OCI-LY7 (cell line): ENCODE measurements at regions not wholly inside any gene's neighbourhood (a gene's known extent, or its start where the extent isn't known, plus 50 kb on each side); places are given as distances from the start of the nearest gene placed in this dataset.
"Not testable (repeated sequence)": the region's sequence is repeated elsewhere in the genome, so short reads cannot be mapped to it uniquely, and the experiment has no call there.

Experiments
- BruUV-seq: library from RNA; stranded (reverse); fragments of 400-500 nt; replicated peaks from 2 replicates; lab custom pipeline; 2021; lab: Mats Ljungman, UMichigan
- CTCF ChIA-PET: fragments of 300-600 bp; sonication (Branson Sonifier 250); formaldehyde crosslinking; loops from one replicate; lab custom pipeline; 2022; ENCODE audit warnings: antibody characterized with exemption; ENCODE audit not compliant: unreplicated experiment; lab: Charles Lee
- POLR2A ChIA-PET: fragments of 300-600 bp; sonication (Branson Sonifier 250); formaldehyde crosslinking; loops from one replicate; lab custom pipeline; 2022; ENCODE audit warnings: antibody characterized with exemption; lab: Charles Lee
- DNase-seq: peaks from one replicate; pipeline ENCODE4 v3.0.0-alpha.2; 2015; ENCODE audit warnings: low spot score
- H2AFZ ChIP-seq: fragments of 200-600 bp; sonication (generic), shearing (Covaris generic); 2 replicates; pipeline ENCODE4 v1.6.1; 2014; ENCODE audit warnings: mild to moderate bottlenecking, antibody characterized with exemption, low read length, moderate library complexity
- H3K27ac ChIP-seq: fragments of 200-600 bp; sonication (generic); 2 replicates; pipeline ENCODE4 v1.5.1; 2014; ENCODE audit warnings: mixed run types, low read depth, mild to moderate bottlenecking, moderate library complexity, low read length, inconsistent platforms; ENCODE audit not compliant: poor library complexity, severe bottlenecking
- H3K36me3 ChIP-seq: fragments of 200-600 bp; sonication (generic); 2 replicates; pipeline ENCODE4 v1.6.1; 2014; ENCODE audit warnings: mild to moderate bottlenecking, antibody characterized with exemption, low read length, moderate library complexity, mixed read lengths; ENCODE audit not compliant: insufficient read depth
- H3K4me1 ChIP-seq: fragments of 200-600 bp; sonication (generic); 2 replicates; pipeline ENCODE4 v1.5.1; 2014; ENCODE audit warnings: mild to moderate bottlenecking, low read length; ENCODE audit not compliant: insufficient read depth, poor library complexity, severe bottlenecking
- H3K4me2 ChIP-seq: fragments of 200-600 bp; sonication (generic); 2 replicates; pipeline ENCODE4 v1.6.1; 2014; ENCODE audit warnings: mild to moderate bottlenecking, low read length
- H3K4me3 ChIP-seq: fragments of 200-600 bp; sonication (generic); 2 replicates; pipeline ENCODE4 v1.5.1; 2014; ENCODE audit warnings: mild to moderate bottlenecking, low read depth, low read length; ENCODE audit not compliant: poor library complexity, severe bottlenecking
- H3K79me2 ChIP-seq: fragments of 200-600 bp; sonication (generic); 2 replicates; pipeline ENCODE4 v1.6.1; 2016; ENCODE audit warnings: low read depth, mild to moderate bottlenecking, low read length, moderate library complexity, mixed read lengths; ENCODE audit not compliant: insufficient read depth
- H3K9me2 ChIP-seq: fragments of 200-600 bp; sonication (generic); 2 replicates; pipeline ENCODE4 v1.6.1; 2016; ENCODE audit warnings: mild to moderate bottlenecking, low read length, mixed read lengths; ENCODE audit not compliant: insufficient read depth
- H3K9me3 ChIP-seq: fragments of 200-600 bp; sonication (generic); 2 replicates; pipeline ENCODE4 v1.6.1; 2014; ENCODE audit warnings: mild to moderate bottlenecking, mixed run types, low read length, mixed read lengths
- H4K20me1 ChIP-seq: fragments of 200-600 bp; sonication (generic); 2 replicates; pipeline ENCODE4 v1.6.1; 2014; ENCODE audit warnings: mild to moderate bottlenecking, antibody characterized with exemption, low read length, moderate library complexity, mixed read lengths; ENCODE audit not compliant: insufficient read depth
- EZH2phosphoT487 ChIP-seq: fragments of 200-600 bp; sonication (generic); IDR thresholded peaks from 2 replicates; pipeline ENCODE4 v1.6.1; 2018; ENCODE audit warnings: low read depth, borderline replicate concordance, mild to moderate bottlenecking, mixed run types, antibody characterized with exemption, low read length, moderate library complexity, mixed read lengths
- intact Hi-C: fragments of 100-400 bp; cut with micrococcal nuclease; formaldehyde crosslinking; loops from one replicate; pipeline ENCODE4 v1.10.0; 2022; ENCODE audit not compliant: unreplicated experiment
- TF ChIP-seq, protein P1 (sequence below): fragments of 200-600 bp; sonication (generic); conservative IDR thresholded peaks from 2 replicates; pipeline ENCODE4 v1.5.1; 2014; ENCODE audit warnings: mild to moderate bottlenecking, antibody characterized with exemption, low read length, moderate library complexity, mixed read lengths

GRCh38 chr9:75685062-75685461, 205.4 kb upstream of the PCSK5 start:
- Histone ChIP-seq H2AFZ (no peak overlapping the region), H3K4me1 (peaks cover 28% of the 10 kb centered on the region), H3K9me3 (peaks cover 13% of the 10 kb centered on the region; the same call in 1 of the 2 replicates), H3K4me2 (no peak overlapping the region), H4K20me1 (no peaks in the 10 kb centered on the region), H3K79me2 (no peaks in the 10 kb centered on the region), H3K9me2 (no peaks in the 10 kb centered on the region), H3K27ac (no peak overlapping the region), H3K36me3 (no peaks in the 10 kb centered on the region), H3K4me3 (no peak overlapping the region)
- TF ChIP-seq, protein P1, sequence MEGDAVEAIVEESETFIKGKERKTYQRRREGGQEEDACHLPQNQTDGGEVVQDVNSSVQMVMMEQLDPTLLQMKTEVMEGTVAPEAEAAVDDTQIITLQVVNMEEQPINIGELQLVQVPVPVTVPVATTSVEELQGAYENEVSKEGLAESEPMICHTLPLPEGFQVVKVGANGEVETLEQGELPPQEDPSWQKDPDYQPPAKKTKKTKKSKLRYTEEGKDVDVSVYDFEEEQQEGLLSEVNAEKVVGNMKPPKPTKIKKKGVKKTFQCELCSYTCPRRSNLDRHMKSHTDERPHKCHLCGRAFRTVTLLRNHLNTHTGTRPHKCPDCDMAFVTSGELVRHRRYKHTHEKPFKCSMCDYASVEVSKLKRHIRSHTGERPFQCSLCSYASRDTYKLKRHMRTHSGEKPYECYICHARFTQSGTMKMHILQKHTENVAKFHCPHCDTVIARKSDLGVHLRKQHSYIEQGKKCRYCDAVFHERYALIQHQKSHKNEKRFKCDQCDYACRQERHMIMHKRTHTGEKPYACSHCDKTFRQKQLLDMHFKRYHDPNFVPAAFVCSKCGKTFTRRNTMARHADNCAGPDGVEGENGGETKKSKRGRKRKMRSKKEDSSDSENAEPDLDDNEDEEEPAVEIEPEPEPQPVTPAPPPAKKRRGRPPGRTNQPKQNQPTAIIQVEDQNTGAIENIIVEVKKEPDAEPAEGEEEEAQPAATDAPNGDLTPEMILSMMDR: no peak
- TF ChIP-seq EZH2phosphoT487: no peak
- no peak for DNase-seq
- intact Hi-C loops: no loop called here
- ChIA-PET POLR2A (interaction anchor here (0.8 kb wide), 1 partner anchor 8 kb away, joined by 4 read pairs; no protein-coding TSS in a partner anchor), CTCF (no interaction called here)
- no TSS peak for BruUV-seq

DNA sequence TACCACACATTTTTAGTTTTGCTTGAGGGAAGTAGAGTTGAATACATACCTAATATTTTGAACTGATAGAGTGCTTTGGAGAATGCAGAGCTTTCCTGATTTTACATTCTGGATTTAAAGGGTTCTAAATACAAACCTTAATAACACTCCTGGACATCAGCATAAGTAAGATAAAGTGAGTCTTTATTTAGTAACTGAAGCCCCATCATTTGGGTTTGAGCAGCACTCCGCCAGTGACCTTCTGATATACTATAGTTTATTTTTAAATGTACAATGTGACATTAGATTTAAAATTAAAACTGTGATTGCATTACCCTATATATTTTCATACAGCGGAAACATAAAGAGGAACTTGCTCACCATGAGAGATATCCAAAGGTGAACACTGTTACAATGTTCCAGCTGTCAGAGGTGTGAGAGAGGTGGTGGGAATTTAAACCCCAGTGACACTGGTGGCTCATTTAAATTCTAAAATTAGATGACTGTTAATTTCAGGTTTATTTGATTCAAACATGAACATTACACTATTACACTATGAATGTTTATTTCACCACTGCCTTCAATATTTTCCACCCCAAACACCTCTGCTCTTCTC, 203.0 kb upstream of the PCSK5 start:
- no peak for TF ChIP-seq EZH2phosphoT487
- TF ChIP-seq, protein P1: no peak
- intact Hi-C loops: no loop called here
- H3K36me3 ChIP-seq: no peaks in the 10 kb centered on the region
- BruUV-seq: no TSS peak
- peak overlapping the region; percentile 67 for H3K27ac ChIP-seq
- DNase-seq: peak; percentile 37
- H3K79me2 ChIP-seq: no peaks in the 10 kb centered on the region
- peaks cover 7% of the 10 kb centered on the region; the same call in 1 of the 2 replicates for H3K9me3 ChIP-seq
- H3K4me3 ChIP-seq: no peak overlapping the region
- no peaks in the 10 kb centered on the region for H3K9me2 ChIP-seq
- no peaks in the 10 kb centered on the region for H4K20me1 ChIP-seq
- peak overlapping the region; percentile 55; the same call in 1 of the 2 replicates for H2AFZ ChIP-seq
- ChIA-PET POLR2A (no interaction called here), CTCF (interaction anchor here (0.5 kb wide), 1 partner anchor 714 kb away, joined by 3 read pairs; no protein-coding TSS in a partner anchor)
- H3K4me2 ChIP-seq: peak overlapping the region; percentile 52
- peaks cover 40% of the 10 kb centered on the region for H3K4me1 ChIP-seq

DNA sequence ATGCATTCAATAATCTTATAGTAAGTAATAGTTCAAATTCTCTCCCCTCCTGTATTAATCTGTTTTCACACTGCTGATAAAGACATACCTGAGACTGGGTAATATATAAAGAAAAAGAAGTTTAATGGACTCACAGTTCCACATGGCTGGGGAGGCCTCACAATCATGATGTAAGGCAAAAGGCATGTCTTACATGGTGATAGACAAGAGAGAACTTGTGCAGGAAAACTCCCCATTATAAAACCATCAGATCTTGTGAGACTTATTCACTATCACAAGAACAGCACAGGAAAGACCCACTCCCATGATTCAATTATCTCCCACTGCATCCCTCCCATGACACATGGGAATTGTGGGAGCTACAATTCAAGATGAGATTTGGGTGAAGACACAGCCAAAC, 199.9 kb upstream of the PCSK5 start:
- DNase-seq, H3K36me3 ChIP-seq, H3K4me3 ChIP-seq, BruUV-seq, CTCF ChIA-PET, H3K27ac ChIP-seq, H3K4me2 ChIP-seq, intact Hi-C loops, H2AFZ ChIP-seq, H3K9me2 ChIP-seq, POLR2A ChIA-PET, H3K79me2 ChIP-seq, H4K20me1 ChIP-seq, H3K9me3 ChIP-seq: not testable (repeated sequence)
- peaks cover 57% of the 10 kb centered on the region for H3K4me1 ChIP-seq
